Glutamatergic neuron (in vitro differentiated cells): ENCODE measurements at regions not wholly inside any gene's neighbourhood (a gene's known extent, or its start where the extent isn't known, plus 50 kb on each side); places are given as distances from the start of the nearest gene placed in this dataset.

Experiments used
- DNase-seq: peaks from one replicate; pipeline ENCODE4 v3.0.0; 2022
- H3K27ac Mint-ChIP-seq: one replicate; pipeline ENCODE4 v1.8.0; 2020; ENCODE audit warnings: mild to moderate bottlenecking, mixed read lengths, inconsistent platforms; ENCODE audit not compliant: unreplicated experiment
- H3K27me3 Mint-ChIP-seq: one replicate; pipeline ENCODE4 v1.8.0; 2020; ENCODE audit warnings: mild to moderate bottlenecking, moderate library complexity, mixed read lengths, inconsistent platforms; ENCODE audit not compliant: unreplicated experiment
- H3K36me3 Mint-ChIP-seq: one replicate; pipeline ENCODE4 v1.8.0; 2020; ENCODE audit warnings: mild to moderate bottlenecking, mixed read lengths, inconsistent platforms; ENCODE audit not compliant: unreplicated experiment
- H3K4me1 Mint-ChIP-seq: one replicate; pipeline ENCODE4 v1.8.0; 2020; ENCODE audit warnings: mild to moderate bottlenecking, low read depth, mixed read lengths, inconsistent platforms; ENCODE audit not compliant: unreplicated experiment
- H3K4me3 Mint-ChIP-seq: one replicate; pipeline ENCODE4 v1.8.0; 2020; ENCODE audit warnings: mild to moderate bottlenecking, mixed read lengths, inconsistent platforms; ENCODE audit not compliant: unreplicated experiment
- H3K9me3 Mint-ChIP-seq: one replicate; pipeline ENCODE4 v1.8.0; 2020; ENCODE audit warnings: mild to moderate bottlenecking, moderate library complexity, mixed read lengths, inconsistent platforms; ENCODE audit not compliant: unreplicated experiment
- CTCF ChIP-seq: fragments of 200-600 bp; sonication (generic); IDR thresholded peaks from one replicate; pipeline ENCODE4 v1.5.0; 2021; ENCODE audit not compliant: partially characterized antibody, unreplicated experiment

GRCh38 chr17:64786337-64786736 is 124.2 kb upstream of the SMURF2 start:
- no peak for TF ChIP-seq CTCF
- H3K27me3 Mint-ChIP-seq, result peaks cover 8% of the 10 kb centered on the region
- no peak overlapping the region for H3K27ac Mint-ChIP-seq
- H3K4me1 Mint-ChIP-seq, result peaks cover 24% of the 10 kb centered on the region
- no peak overlapping the region for H3K4me3 Mint-ChIP-seq
- H3K9me3 Mint-ChIP-seq, result peaks cover 12% of the 10 kb centered on the region
- no peak for DNase-seq
- no peaks in the 10 kb centered on the region for H3K36me3 Mint-ChIP-seq

GRCh38 chr17:64785011-64785421 is 122.9 kb upstream of the SMURF2 start:
- peak overlapping the region; percentile 66 for H3K27ac Mint-ChIP-seq
- H3K36me3 Mint-ChIP-seq, result no peaks in the 10 kb centered on the region
- no peak for TF ChIP-seq CTCF
- H3K4me1 Mint-ChIP-seq, result peaks cover 24% of the 10 kb centered on the region
- H3K4me3 Mint-ChIP-seq, result peak overlapping the region; percentile 23
- H3K27me3 Mint-ChIP-seq, result peaks cover 8% of the 10 kb centered on the region
- H3K9me3 Mint-ChIP-seq, result peaks cover 12% of the 10 kb centered on the region
- peak; percentile 66 for DNase-seq

GRCh38 chr17:64784353-64785010 is 122.4 kb upstream of the SMURF2 start:
- H3K9me3 Mint-ChIP-seq, result peaks cover 12% of the 10 kb centered on the region
- peaks cover 24% of the 10 kb centered on the region for H3K4me1 Mint-ChIP-seq

GRCh38 chr17:64783556-64784352 is 121.6 kb upstream of the SMURF2 start:
- no peak for DNase-seq
- TF ChIP-seq CTCF, result no peak
- Mint-ChIP-seq H3K4me1 (peaks cover 24% of the 10 kb centered on the region), H3K9me3 (peaks cover 14% of the 10 kb centered on the region), H3K36me3 (no peaks in the 10 kb centered on the region), H3K27ac (no peak overlapping the region), H3K27me3 (peaks cover 12% of the 10 kb centered on the region), H3K4me3 (no peak overlapping the region)

More at GRCh38 chr17:64784353-64785010, 122.4 kb upstream of the SMURF2 start:
- DNase-seq, result no peak
- Mint-ChIP-seq H3K4me3 (no peak overlapping the region), H3K27me3 (peaks cover 12% of the 10 kb centered on the region), H3K36me3 (no peaks in the 10 kb centered on the region), H3K27ac (peak overlapping the region; percentile 52)
- no peak for TF ChIP-seq CTCF

- H3K9me3 Mint-ChIP-seq, result peaks cover 14% of the 10 kb centered on the region
- no peaks in the 10 kb centered on the region for H3K36me3 Mint-ChIP-seq
- no peak overlapping the region for H3K4me3 Mint-ChIP-seq
- no peak overlapping the region for H3K27ac Mint-ChIP-seq
- H3K27me3 Mint-ChIP-seq, result peaks cover 12% of the 10 kb centered on the region
- no peak for DNase-seq
- H3K4me1 Mint-ChIP-seq, result peaks cover 24% of the 10 kb centered on the region
- no peak for TF ChIP-seq CTCF
Observed at GRCh38 chr17:64783031-64783461, 120.9 kb upstream of the SMURF2 start.
